IPS-NIHi11 (cell line): ENCODE measurements at regions not wholly inside any gene's neighbourhood (a gene's known extent, or its start where the extent isn't known, plus 50 kb on each side); places are given as distances from the start of the nearest gene placed in this dataset.
"Not testable (repeated sequence)": the region's sequence is repeated elsewhere in the genome, so short reads cannot be mapped to it uniquely, and the experiment has no call there.

ENCODE experiments used
- DNase-seq: peaks from one replicate; pipeline ENCODE4 v3.0.0; 2012; ENCODE audit warnings: mixed read lengths, low spot score

DNA sequence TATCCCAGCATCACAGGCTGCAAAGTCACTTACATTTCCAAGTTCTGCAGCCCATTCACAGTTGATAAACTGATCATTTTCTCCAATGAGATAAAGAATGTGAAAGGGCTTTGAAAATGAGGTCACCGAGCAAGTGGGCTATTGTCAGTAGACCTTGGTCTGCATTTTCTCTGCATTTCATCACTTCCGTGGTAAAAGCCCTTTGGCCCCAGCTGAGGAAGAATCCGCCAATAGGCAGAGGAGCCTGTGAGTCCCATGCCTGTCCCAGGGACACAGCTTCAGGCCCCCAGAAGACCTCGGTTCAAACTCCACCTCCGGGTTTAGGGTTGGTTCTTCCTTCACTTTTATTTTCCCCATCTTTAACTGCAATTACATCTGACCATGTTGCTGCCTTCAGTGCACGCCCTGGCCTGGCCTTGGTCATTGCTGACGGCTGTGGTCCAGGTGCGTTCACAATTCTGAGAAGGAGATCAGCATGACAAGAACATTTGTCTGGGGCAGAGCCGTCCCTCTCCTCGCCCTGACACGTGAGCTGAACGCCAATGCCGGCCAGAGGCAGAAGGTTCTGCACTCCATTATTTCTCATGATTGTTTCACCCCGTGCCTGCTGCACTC, 292.5 kb downstream of the TCERG1L start:
- DNase-seq, result no peak

DNA sequence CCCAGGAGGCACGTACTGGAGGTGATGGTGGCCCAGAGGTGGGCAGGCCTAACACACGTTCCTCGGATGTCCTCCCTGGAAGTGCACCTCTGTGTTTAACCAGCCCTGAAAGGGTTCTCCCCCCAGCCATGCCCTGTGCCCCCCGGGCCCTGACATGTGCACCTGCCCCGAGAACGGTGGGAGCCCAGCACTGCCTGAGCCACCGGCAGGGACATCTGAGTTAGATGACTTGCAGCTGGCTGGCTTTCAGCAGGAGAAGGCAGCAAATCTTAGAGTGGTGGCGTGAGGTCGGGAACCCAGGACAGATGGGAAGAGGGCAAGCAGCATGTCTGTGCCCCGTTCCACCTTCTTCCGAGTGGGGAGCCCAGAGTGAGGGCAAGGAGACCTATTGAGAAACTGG, 291.8 kb downstream of the TCERG1L start:
- no peak for DNase-seq

DNA sequence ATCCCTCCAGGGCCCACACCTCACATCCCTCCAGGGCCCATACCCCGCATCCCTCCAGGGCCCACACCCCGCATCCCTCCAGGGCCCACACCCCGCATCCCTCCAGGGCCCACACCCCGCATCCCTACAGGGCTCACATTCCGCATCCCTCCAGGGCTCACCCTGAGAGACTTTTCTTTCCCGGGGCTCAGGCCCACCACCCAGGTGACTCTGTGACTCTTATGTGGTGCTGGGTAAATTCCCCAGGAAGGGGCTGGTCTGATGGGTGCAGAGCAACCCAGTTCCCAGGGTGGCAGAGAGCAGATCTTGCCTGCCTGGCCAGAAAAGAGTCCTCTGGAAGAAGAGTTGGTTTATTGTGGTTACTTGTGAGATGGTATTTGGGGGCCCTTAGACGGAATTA, 290.7 kb downstream of the TCERG1L start:
- DNase-seq, result no peak

DNA sequence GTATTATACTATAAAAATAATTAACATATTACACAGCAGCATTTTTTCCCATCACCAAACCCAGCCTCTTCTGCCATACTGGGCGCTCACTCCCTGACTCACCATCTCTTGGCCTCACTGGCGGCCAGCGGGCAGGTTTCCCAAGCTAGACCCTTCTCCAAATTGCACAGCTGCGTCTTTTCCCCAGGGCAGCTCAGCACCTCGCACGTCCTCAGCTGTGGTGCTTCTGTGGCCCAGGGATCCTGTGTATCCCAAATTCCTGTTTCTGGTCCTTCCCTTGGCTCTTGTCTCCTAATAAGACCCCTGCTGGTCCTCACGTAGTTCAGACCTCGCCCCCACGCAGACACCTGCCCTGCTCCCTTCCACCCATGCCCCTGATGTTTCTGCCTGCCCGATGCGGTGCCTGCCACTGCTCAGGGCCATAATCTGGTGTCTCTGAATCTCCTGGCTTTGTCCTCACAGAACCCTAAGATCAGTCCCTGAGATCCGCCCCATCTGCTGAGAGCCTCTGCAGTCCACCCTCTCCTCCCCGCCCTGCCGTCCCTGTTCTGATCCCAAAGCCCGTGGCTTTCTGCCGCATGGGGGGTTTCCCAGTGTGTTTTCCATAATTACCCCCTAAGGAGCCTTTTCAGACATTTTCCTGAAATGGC, 290.1 kb downstream of the TCERG1L start:
- no peak for DNase-seq

GRCh38 chr10:131021969-131022368, 289.6 kb downstream of the TCERG1L start:
- no peak for DNase-seq

GRCh38 chr10:131022369-131022768, 289.2 kb downstream of the TCERG1L start:
- DNase-seq, result no peak

DNA sequence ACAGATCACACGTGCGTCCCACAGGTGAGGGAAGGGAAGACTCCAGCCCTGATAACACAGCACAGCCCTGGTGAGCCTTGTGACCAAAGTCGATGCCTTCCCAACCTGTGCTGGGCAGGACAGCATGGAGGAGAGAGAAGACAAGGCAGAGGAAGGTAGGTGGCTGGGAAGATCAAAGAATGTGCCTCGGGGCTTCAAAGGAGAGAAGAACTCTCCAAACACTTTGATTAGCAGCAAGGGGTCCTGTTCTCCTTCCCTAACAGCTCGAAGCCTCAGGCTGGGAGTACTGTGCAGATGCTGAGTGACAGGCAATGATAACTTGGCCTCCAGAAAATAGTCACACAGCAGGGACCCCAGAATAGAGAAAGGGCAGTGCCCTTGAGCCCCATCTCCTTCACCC, 288.5 kb downstream of the TCERG1L start:
- no peak for DNase-seq

- DNase-seq, result no peak
These were observed 287.0 kb downstream of the TCERG1L start for GRCh38 chr10:131024259-131025131.

GRCh38 chr10:131025333-131025732, 286.2 kb downstream of the TCERG1L start:
- DNase-seq, result no peak

DNA sequence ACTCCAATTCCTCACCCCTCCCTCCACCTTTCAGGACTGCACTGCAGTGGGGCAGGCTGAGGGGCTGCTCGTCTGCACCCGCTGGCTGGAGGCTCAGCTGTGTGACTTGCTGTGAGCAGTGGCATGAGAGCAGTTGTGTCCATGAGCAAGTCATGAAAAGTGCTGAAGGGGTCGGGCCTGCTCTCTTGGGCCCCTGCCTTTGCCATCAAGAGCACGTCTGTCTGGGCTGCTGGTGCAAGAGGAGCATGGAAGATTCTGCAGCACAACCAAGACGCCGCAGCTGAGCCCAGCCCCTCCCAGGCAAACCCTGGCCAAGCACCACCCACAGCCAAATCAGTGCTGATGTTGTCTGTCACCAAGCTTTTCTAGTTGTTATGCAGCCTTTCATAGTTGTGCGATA, 284.3 kb downstream of the TCERG1L start:
- no peak for DNase-seq

DNA sequence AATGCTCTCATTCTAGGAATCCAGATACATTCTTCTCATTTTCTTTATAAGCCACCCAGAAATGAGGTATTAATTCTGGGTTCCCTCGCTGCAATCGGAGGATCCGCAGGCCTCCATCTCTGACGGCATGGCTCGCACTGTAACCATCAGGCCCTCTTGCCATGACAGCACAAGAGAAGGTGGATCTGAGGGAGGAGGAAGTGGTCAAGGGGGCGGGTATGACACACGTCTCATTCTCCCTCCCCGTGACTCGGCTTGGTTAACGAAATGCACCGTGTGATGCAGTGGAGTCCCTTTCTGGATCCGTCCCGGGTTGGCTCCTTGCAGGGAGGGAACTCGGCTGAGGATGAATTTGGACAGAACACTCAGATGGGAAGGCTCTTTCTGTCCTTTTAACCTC, 280.2 kb downstream of the TCERG1L start:
- no peak for DNase-seq

GRCh38 chr10:131032329-131033165, 279.0 kb downstream of the TCERG1L start:
- DNase-seq, result no peak

DNA sequence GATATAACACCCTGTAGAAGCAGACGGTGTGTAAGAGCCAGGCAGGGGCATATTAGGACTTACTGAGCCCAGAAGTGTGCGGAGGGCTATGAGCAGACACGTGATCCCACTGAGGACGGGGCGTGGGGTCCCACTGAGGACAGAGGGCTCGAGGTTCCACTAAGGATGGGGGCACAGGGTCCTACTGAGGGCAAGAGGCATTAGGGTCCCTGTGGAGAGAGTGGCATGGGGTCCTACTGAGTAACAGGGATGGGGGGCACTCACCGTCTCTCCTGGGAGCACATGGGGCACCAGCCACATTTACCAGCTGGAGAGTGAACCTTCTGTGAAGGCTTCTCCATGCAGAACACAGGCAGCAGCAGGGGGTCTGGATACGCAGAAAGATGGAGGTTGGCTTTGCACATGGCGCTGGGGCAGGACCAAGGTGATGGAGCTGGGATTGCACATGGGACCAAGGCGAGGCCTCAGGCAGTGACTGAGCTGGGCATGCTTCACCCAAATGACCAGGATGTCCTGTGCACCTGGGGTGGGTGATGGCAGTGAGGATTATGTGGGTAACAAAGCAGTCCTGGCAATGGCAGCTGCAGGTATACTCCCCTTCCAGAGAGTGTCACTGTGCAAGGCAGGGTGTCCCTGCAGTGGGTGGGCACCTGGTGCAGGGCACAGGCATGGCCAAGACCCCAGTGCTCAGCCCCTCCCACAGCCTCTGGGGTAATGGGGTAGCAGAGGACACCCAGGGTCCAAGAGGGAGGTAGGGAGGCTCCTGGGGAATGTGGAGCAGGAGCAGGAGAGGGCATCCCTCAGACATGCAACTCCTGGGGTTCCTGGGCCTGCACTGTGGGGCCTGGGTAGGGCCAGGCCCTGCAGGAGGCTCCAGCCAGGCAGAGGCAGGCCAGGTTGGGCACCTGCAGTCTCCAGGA, 278.1 kb downstream of the TCERG1L start:
- no peak for DNase-seq

GRCh38 chr10:131034451-131034850, 277.1 kb downstream of the TCERG1L start:
- no peak for DNase-seq

DNA sequence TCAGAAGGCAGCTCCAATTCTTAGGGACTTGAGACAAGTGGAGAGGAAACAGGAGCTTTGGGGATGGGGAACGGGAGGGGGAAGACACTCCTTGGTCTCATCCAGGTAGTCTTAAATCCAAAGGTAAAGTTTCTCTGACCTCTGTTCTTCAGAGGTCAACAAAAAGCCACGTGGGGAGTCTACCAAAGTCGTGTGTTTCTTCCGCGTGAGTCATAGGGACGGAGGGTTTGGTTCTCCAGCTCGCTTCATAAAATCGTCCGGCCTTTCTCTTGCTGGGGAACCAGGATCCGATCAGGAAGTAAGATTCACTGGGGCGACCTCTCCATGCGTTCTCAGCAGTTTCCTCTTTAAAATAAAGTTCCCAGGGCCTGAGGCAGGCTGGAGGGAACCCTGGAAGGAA, 275.7 kb downstream of the TCERG1L start:
- DNase-seq, result no peak

DNA sequence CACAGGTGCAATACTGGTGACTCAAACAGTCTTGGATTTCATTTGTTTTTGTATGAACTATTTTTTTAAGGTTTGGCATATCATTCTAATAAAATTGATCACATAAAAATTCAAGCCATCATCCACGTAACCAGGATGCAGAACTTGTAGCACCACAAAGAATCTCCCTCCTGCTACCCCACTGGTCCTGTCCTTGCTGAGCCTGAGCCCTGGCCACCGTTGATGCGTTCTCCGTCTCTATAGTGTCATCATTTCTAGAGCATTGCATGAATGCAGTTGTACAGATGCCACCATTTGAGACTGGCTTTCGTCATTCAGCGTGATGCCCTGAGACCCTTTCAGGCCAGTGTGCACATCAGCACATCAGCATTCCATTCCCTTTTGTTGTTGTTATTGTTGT, 273.5 kb downstream of the TCERG1L start:
- no peak for DNase-seq

DNA sequence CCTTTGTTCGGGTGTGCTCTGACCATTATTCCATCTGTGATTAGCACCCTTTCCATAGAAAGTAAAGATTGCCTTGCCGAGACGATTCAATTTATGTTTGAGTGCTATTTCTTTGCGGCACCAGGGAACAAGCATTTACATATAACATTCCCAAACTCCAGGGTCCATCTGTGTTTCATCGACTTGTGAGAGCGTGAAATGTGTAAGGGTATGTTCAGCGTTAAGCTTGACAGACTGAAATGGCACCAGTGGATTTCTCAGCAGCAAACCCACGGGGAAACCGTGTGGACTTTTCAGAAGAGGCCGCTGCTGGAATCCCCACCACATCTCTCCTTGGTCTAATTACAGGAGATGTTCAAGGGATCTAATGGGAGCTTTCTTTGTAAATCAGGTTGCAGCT, 270.5 kb downstream of the TCERG1L start:
- DNase-seq, result no peak

DNA sequence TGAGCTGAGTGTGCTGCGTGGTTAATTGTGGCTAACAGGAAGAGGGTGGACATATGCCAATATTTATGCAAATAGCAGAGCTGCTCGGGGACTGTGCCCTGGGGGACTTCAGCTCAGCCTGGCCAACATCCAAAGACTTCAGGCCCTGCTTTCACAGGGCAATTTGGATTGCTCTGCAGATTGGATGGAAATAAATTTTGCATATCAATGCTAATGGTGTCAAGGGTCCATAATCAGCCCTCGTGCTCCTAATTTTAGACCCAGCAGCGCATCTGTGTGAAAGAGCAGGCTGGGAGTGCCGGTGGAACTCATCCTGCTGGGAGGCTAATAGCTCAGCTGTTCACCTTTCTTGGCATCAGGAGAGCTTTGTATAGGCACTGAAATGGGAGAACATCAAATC, 270.1 kb downstream of the TCERG1L start:
- no peak for DNase-seq

DNA sequence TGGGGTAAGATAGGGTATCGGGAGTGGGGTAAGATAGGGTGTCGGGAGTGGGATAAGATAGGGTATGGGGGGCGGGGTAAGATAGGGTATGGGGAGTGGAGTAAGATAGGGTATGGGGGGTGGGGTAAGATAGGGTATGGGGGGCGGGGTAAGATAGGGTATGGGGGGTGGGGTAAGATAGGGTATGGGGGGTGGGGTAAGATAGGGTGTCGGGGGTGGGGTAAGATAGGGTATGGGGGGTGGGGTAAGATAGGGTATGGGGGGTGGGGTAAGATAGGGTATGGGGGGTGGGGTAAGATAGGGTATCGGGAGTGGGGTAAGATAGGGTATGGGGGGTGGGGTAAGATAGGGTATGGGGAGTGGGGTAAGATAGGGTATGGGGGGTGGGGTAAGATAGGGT, 269.5 kb downstream of the TCERG1L start:
- DNase-seq, result not testable (repeated sequence)
